ENCODE measurements at regions not wholly inside any gene's neighbourhood (a gene's known extent, or its start where the extent isn't known, plus 50 kb on each side); places are given as distances from the start of the nearest gene placed in this dataset.
"Not testable (repeated sequence)": the region's sequence is repeated elsewhere in the genome, so short reads cannot be mapped to it uniquely, and the experiment has no call there.

DNA sequence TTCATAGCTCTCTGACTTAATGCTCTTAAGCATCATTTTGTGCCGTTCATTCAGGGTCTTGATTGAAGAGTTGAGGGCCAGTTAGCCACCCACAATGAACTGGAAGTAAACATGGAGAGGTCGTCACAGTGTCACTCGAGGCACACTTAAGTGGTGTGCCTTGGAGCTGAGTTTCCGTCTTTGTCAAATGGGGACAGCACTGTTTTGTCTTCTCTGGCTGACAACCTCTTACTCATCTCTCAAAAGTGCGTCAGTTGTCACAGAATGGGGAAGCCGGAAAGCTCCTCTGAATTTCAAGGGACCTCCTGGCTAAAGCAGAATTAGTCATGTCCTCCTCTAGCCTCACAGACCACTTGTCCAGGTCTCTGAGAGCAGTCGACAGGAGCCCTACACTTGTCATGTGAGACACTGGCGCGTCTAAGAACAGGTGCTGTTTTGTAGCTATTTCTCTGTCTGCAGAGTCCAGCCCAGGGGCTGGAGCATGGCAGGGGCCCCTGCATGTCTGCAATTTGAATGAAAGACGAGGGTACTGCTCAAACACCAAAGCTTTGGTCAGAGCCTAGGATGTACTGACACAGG, 231.5 kb downstream of the NPIPA7 start:
- intact Hi-C loops (cut with DNase I), result not testable (repeated sequence)

DNA sequence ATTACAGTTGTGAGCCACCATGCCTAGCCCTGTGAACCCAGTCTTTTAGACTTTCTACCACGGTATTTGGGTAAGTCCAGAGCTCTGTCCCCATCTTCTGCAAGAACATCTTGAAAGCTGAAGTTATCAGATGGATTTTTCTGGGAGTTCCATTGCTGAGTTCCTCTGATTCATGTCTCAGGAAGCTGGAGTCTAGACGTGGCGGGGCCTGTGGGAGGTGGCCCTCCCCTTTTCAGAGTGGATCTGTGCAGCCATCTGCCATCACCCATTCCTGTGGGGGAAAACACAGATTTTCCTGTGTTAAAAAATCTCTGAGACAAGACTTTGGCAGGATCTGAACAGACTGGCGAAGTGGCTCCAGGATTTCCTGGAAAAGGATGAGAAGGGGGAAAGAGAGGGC, 234.3 kb downstream of the NPIPA7 start:
- DNase-seq, result peak in 8 of 10 donors; percentile 14 to 92 (median 49)
- intact Hi-C loops (cut with DNase I), result not testable (repeated sequence)

More for the DNA sequence above, 231.5 kb downstream of the NPIPA7 start:
- DNase-seq, result not testable (repeated sequence)

DNA sequence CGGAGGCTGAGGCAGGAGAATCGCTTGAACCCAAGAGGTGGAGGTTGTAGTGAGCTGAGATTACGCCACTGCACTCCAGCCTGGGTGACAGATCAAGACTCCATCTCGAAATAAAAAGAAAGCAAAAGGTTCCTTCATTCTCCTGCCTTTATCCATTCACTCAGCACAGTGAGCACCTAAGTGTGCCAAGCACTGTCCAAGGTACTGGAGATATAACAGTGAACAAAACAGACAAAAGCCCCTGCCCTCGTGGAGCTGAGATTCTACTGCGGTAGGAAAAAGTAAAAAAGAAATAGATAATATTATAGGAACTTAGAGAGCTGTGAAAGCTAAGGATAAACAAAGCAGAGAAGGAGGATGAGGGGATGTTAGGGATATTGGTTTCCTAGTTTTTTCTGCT, 235.5 kb downstream of the NPIPA7 start:
- intact Hi-C loops (cut with DNase I); DNase-seq: not testable (repeated sequence)

DNA sequence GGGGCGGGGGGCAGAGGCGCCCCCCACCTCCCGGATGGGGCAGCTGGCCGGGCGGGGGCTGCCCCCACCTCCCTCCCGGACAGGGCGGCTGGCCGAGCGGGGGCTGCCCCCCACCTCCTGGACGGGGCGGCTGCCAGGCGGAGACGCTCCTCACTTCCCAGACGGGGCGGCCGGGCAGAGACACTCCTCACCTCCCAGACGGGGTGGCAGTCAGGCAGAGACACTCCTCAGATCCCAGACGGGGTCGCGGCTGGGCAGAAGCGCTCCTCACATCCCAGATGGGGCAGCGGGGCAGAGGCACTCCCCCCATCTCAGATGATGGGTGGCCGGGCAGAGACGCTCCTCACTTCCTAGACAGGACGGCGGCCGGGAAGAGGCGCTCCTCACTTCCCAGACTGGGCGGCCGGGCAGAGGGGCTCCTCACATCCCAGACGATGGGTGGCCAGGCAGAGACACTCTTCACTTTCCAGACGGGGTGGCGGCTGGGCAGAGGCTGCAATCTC, 240.1 kb downstream of the NPIPA7 start:
- intact Hi-C loops (cut with DNase I), result not testable (repeated sequence)
- peak in 2 of 10 donors; percentile 62 to 76 for DNase-seq

DNA sequence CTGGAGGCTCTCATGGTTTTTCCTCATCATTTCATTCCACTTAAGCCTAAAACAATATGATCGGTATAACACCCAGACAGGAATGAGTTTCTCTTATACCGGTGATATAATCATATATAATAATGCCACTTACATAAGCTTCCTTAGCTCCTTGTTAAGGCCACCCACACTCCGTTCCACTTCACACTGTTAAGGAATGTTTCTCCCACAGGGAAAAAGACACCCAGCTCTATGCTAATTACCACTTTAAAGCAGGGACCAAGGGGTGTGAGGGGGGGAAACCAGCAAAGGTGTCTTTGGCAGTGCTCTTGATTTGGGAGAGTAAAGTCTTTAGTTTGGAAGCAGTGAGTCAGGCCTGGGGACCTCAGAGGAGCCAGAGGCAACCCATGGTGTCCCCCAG, 245.4 kb downstream of the NPIPA7 start:
- intact Hi-C loops (cut with DNase I); DNase-seq: not testable (repeated sequence)

DNA sequence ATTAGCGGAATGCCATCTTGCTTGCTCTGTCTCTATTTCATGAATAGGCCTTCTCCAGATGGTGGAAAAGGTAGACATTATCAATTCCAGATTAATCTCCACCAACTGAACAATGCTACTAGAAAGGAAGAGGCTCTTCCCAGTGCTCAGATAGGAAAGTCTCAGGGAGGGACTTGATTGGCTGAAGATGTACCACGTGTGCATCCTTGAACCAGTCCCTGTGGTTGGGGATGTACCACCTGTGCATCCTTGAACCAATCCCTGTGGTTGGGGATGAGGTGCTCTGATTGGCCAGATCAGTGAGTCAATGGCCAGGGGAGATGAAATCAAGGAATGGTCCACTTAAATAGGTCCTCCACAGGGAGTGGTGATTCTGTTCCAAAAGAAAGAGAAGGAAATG, 246.2 kb downstream of the NPIPA7 start:
- intact Hi-C loops (cut with DNase I); DNase-seq: not testable (repeated sequence)

DNA sequence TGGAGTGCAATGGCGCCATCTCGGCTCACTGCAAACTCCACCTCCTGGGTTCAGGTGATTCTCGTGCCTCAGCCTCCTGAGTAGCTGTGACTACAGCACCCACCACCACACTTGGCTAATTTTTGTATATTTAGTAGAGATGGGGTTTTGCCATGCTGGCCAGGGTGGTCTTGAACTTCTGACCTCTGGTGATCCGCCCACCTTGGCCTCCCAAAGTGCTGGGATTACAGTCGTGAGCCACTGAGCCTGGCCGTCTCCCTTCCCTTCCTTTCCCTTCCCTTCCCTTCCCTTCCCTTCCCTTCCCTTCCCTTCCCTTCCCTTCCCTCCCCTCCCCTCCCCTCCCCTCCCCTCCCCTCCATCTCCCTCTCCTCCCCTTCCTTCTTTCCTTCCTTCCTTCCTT, 248.9 kb downstream of the NPIPA7 start:
- DNase-seq; intact Hi-C loops (cut with DNase I): not testable (repeated sequence)

DNA sequence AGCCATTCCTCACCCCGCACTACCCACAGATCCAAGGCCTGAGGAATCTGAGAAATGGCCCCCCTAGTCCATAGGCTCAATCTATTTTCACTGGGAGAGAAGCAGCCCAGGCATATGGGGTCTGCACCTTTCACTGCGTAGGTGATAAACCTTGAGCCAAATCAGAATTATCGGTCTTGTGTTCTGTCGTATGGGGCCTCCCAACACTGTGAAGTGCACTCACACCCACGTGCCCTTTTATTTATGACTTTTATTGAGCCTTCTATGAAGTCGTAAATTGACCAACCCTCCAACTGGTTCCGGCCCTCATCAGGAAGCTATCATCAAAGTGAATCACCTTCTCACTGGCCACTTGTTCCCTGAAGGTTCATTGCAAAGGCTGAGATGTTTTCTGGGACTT, 259.3 kb downstream of the NPIPA7 start:
- DNase-seq; intact Hi-C loops (cut with DNase I): not testable (repeated sequence)

DNA sequence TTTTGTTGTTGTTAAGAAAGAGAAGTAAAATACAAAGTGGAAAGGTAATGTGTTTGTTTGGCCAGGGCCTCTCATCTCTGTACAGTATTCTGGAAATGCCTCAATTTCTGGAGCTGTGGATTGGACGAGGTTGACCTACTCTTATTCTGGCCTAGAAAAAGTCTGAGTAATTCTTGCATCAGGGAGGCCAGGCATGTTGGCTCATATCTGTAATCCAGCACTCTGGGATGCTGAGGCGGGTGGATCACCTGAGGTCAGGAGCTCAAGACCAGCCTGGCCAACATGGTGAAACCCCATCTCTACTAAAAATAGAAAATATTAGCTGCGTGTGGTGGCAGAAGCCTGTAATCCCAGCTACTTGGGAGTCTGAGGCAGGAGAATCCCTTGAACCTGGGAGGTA, 259.8 kb downstream of the NPIPA7 start:
- intact Hi-C loops (cut with DNase I); DNase-seq: not testable (repeated sequence)

DNA sequence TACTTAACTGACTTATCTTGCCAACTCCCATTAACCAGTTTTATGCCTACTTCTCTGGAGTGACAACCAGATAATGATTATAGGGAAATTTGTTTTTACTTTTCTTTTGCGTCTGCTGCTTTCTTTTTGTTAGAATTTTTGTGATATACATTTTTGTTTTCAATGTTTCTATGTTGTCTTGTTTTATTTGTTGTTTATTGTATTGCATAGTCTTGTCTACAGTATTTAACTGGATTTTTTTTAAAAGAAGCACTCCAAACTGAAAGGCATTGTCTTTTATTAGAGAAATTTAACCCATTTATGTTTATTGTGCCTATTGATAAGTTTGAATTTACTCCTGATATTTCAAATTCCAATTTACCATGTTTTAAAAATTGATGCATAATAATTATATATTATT, 264.9 kb downstream of the NPIPA7 start:
- DNase-seq; intact Hi-C loops (cut with DNase I): not testable (repeated sequence)

DNA sequence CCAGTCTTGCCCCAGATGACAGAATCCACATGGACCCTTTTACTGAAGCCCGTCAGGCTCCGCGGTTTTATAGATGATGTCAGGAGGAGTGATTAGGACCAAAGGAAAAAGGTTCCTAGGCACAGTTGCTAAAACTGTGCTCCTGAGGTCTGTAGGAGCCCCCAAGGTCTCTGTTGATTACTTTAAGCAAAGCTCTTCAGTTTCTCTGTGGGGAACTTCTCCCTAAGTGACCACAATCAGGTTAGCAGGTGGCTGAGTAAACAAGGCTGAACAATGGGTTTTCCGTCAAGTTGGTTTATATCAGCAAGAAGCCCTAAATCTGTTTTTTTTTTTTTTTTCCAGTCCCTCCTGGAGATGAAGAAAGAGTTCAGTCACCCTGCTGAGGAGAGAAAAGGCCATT, 269.1 kb downstream of the NPIPA7 start:
- intact Hi-C loops (cut with DNase I); DNase-seq: not testable (repeated sequence)

DNA sequence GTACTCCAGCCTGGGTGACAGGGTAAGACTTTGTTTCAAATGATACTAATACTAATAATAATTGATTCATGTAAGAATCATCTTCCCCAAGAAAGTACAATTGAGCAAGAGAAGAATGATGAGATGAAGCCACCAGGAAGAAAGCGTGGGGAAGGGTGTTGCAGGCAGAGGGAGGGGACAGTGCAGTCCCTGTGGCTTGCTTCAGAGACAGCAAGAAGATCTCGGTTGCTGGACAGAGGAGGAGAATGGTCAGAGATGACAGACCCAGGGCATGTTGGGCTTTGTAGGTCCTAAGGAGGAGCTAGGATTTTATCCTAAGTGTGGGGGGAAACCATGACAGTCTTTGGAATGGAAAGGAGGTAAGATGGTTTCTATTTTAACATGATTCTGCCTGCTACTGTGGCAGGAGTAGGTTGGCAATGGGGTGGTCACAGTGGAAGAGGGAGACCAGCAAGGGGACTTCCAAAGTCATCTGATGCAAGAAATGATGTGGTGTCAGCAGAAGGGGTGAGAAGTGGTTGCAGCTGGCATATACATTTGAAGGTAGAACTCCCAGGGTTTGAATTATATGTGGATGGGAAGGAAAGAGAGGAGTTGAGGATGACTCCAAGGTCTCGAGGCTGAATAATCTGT, 293.4 kb downstream of the NPIPA7 start:
- intact Hi-C loops (cut with DNase I); DNase-seq: not testable (repeated sequence)

DNA sequence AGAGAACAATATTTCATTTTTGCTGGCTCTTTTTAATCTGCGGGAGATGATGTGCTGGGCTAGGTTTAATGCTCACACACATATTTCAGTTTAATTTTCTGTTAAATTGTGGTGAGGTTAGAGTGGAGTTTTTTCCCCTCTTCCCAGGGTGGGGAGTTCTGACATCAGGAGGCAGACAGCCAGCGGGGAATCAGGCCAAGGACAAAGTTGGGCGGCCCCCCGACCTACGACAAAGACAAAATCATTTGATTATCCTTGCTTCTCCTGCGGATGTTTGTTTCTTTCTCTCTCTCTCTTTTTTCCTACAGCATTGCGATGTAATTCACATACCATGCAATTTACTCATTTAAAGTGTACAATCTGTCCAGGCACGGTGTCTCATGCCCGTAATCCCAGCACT, 295.9 kb downstream of the NPIPA7 start:
- intact Hi-C loops (cut with DNase I), result not testable (repeated sequence)
- peak in 1 of 10 donors; percentile 70 for DNase-seq

DNA sequence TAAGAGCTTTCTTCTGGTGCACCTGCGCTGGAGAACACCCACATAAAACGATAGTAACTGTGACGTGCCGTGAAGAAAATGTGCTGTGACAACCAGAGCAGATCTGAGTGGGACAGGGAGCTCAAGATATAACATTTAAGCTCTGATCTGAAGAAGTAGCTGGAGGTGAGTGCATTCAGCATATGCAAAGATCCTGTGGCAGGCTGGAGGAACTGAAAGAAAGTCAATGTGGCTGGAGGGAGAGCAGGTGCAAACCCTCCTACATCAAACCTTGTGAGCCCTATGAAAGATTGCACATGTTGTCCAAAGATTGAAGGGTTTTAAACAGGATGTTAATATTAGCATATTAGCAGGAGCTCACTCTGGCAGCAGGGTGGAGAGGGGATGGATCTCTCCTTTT, 342.9 kb downstream of the NPIPA7 start:
- DNase-seq; intact Hi-C loops (cut with DNase I): not testable (repeated sequence)

DNA sequence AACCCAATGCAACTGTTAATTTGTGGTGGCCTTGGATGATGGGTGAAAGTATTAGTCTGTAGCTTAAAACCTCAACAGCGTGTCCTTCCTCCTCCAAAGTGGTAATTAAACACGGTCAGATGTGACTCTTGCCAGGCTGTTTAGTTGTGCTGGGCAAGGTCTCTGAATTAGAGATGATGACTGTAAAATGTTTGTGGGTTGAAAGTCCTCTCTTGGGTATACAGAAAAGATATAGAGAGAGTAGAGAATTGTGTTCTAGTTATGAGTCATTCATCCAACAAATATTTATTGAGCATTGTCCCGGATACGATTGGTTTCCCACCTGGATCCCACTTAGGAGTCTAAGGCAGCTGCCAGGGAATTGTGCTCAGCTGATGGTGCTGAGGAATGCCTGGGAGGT, 343.7 kb downstream of the NPIPA7 start:
- DNase-seq; intact Hi-C loops (cut with DNase I): not testable (repeated sequence)

DNA sequence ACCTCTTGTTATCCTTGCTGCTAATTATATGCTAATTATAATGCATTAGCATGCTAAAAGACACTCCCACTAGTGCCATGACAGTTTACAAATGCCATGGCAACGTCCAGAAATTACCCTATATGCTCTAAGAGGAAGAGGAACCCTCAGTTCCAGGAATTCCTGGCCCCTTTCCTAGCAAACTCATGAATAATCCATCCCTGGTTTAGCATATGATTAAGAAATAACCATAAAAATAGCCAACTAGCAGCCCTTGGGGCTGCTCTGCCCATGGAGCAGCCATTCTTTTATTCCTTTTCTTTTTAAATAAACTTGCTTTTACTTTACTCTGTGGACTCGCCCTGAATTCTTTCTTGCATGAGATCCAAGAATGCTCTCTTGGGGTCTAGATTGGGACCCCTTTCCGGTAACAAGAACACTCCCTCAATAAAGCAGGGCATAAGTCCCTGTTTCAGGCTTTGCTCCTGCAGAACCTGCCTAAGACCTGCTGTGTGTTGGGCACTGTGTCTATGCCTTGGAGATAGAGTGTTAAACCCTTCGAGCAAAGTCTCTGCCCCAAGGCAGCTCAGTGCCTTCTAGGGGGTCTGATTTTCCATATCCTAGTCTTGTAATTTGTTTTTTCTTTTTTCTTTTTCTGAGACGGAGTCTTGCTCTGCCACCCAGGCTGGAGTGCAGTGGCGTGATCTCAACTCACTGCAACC, 345.0 kb downstream of the NPIPA7 start:
- DNase-seq; intact Hi-C loops (cut with DNase I): not testable (repeated sequence)

DNA sequence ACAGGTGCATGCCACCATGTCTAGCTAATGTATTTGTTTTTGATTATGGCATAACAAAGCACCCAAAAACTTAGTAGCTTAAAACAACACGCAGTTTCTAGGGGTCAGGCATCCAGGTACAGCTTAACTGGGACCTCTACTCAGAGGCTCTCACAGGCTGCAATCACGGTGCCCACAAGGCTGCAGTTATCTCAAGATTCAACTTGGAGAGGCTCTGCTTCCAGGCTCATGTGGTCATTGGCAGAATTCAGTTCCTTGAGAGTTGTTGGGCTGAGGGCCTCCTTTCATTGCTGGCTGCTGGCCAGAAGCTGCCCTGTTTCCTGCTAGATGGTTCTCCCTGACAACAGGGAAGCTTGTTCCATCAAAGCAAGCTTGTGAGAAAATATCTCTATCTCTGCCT, 348.1 kb downstream of the NPIPA7 start:
- intact Hi-C loops (cut with DNase I); DNase-seq: not testable (repeated sequence)

DNA sequence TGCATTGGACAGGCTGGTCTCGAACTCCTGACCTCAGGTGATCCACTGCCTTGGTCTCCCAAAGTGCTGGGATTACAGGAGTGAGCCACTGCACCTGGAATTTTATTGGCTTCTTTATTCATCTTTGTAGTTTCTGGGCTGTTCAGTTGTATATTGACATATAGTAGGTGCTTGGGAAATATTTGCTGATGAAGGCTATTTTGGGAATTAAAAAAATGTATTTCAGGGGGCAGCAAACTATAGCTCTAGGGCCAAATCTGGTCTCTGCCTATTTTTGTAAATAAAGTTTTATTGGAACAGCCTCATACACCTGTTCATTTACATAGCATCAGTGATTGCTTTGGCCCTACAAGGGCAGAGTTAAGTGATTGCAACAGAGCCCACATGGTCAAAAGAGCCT, 363.6 kb downstream of the NPIPA7 start:
- DNase-seq; intact Hi-C loops (cut with DNase I): not testable (repeated sequence)

DNA sequence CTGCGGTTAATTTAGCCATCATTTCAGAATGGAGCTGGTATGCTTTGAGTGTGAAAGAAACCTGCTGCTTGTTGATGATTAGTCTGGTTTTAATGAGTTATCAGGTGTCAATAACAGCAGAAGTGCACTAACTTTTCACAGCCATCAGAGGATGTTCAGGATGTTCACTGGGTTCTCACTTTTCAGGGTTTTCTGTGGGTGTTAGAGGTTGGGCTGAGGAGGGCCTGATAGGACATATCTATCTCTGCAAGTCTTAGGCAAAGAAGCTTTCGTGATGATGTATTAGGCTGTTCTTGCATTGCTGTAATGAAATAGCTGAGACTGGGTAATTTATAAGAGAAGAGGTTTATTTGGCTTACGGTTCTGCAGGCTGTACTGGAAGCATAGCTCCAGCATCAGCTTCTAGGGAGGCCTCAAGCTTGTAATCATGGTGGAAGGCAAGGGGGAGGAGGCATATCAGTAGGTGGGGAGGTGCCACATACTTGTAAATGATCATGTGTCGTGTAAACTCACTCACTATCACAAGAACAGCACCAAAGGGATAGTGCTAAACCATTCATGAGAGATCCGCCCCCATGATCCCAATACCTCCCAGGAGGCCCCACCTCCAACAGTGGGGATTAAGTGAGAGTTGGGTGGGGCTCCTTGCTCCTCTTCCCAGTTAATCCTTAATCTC, 376.2 kb downstream of the NPIPA7 start:
- DNase-seq; intact Hi-C loops (cut with DNase I): not testable (repeated sequence)

DNA sequence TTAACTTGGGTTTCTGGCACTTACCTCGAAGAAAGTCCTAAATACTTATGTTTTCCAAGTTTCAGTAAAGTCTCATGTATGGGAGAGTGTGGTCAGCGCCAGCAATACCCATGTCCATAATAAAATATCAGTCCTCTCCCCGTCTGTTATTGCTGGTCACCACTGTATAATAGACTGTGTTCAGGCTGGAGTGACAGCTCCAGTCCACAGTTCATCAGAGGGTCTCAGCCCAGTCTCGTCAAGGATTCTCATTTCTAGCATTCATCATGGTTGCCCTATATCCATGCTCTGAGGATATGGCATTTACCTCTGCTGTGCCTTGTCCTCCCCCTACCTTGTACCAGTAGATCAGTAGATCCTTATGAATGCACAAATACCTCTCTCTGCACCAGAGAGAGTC, 384.5 kb downstream of the NPIPA7 start:
- DNase-seq, result no peak
- intact Hi-C loops (cut with DNase I), result no loop called here

DNA sequence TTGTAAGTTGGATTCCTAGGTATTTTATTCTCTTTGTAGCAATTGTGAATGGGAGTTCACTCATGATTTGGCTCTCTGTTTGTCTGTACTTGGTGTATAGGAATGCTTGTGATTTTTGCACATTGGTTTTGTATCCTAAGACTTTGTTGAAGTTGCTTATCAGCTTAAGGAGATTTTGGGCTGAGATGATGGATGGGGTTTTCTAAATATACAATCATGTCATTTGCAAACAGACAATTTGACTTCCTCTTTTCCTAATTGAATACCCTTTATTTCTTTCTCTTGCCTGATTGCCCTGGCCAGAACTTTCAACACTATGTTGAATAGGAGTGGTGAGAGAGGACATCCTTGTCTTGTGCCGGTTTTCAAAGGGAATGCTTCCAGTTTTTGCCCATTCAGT, 391.8 kb downstream of the NPIPA7 start:
- intact Hi-C loops (cut with DNase I); DNase-seq: not testable (repeated sequence)
